HepG2 (cell line): ENCODE measurements at regions not wholly inside any gene's neighbourhood (a gene's known extent, or its start where the extent isn't known, plus 50 kb on each side); places are given as distances from the start of the nearest gene placed in this dataset.

ENCODE experiments used
- CREB3 ChIP-seq: sonication (generic); formaldehyde crosslinking; IDR thresholded peaks from 2 replicates; pipeline ENCODE4 v1.5.0; 2020; ENCODE audit warnings: missing genetic modification reagents
- EP300 ChIP-seq, 3 experiments: sonication (generic) in 1 of 3; formaldehyde crosslinking in 1 of 3; IDR thresholded peaks; 2 replicates each; pipeline versions ENCODE4 v1.5.1 to v1.6.1; 2011 to 2020; ENCODE audit warnings: low read depth in 2 of 3, low read length in 2 of 3, borderline replicate concordance in 1 of 3, improper control_type of control experiment in 1 of 3, mild to moderate bottlenecking in 1 of 3, missing genetic modification reagents in 1 of 3, moderate library complexity in 1 of 3
- HIVEP1 ChIP-seq: sonication (generic); formaldehyde crosslinking; IDR thresholded peaks from 2 replicates; pipeline ENCODE4 v1.4.0; 2020; ENCODE audit warnings: mild to moderate bottlenecking, missing genetic modification reagents
- KDM1A ChIP-seq: IDR thresholded peaks from 2 replicates; pipeline ENCODE4 v1.6.1; 2016; ENCODE audit warnings: missing compliant biosample characterization
- NR2F1 ChIP-seq, 2 experiments: fragments of 450-650 bp in 1 of 2; formaldehyde crosslinking in 1 of 2; IDR thresholded peaks; 2 replicates each; pipeline versions ENCODE4 v1.5.0 to v1.6.1; 2016 to 2020; ENCODE audit warnings: mild to moderate bottlenecking in 1 of 2, missing compliant biosample characterization in 1 of 2, missing genetic modification reagents in 1 of 2, moderate library complexity in 1 of 2
- POLR2A ChIP-seq, 2 experiments: IDR thresholded peaks; 2 replicates each; pipeline ENCODE4 v1.6.1; 2011; ENCODE audit warnings: low read depth in 2 of 2, low read length in 2 of 2, mild to moderate bottlenecking in 1 of 2, moderate library complexity in 1 of 2; ENCODE audit not compliant: insufficient read depth in 1 of 2
- PTBP1 ChIP-seq: fragments of 200-400 bp; formaldehyde crosslinking; IDR thresholded peaks from 2 replicates; pipeline ENCODE4 v1.6.1; 2018; ENCODE audit warnings: low read length, low read depth; ENCODE audit not compliant: poor library complexity, severe bottlenecking
- RBAK ChIP-seq: sonication (generic); formaldehyde crosslinking; IDR thresholded peaks from 2 replicates; pipeline ENCODE4 v1.5.1; 2020; ENCODE audit warnings: mild to moderate bottlenecking, missing genetic modification reagents
- REPIN1 ChIP-seq: sonication (generic); formaldehyde crosslinking; IDR thresholded peaks from 2 replicates; pipeline ENCODE4 v1.8.0; 2022; ENCODE audit warnings: missing genetic modification reagents, low read depth, mild to moderate bottlenecking, borderline replicate concordance
- RXRA ChIP-seq: sonication (generic); formaldehyde crosslinking; IDR thresholded peaks from 2 replicates; pipeline ENCODE4 v1.5.1; 2020; ENCODE audit warnings: missing genetic modification reagents
- SIN3B ChIP-seq: fragments of 150-350 bp; IDR thresholded peaks from 2 replicates; pipeline ENCODE4 v1.6.1; 2014; ENCODE audit warnings: low read length
- SKI ChIP-seq: fragments of 450-650 bp; IDR thresholded peaks from one replicate; pipeline ENCODE4 v1.6.1; 2018; ENCODE audit warnings: mild to moderate bottlenecking; ENCODE audit not compliant: partially characterized antibody
- SMARCE1 ChIP-seq: fragments of 450-650 bp; IDR thresholded peaks from 2 replicates; pipeline ENCODE4 v1.6.1; 2017; ENCODE audit warnings: borderline replicate concordance
- SP2 ChIP-seq: sonication (generic); formaldehyde crosslinking; IDR thresholded peaks from 2 replicates; pipeline ENCODE4 v1.5.1; 2020; ENCODE audit warnings: mild to moderate bottlenecking, missing genetic modification reagents
- STAG1 ChIP-seq: sonication (generic); formaldehyde crosslinking; IDR thresholded peaks from 2 replicates; pipeline ENCODE4 v1.4.0; 2020; ENCODE audit warnings: missing genetic modification reagents
- TBX2 ChIP-seq: sonication (generic); formaldehyde crosslinking; IDR thresholded peaks from 2 replicates; pipeline ENCODE4 v1.5.0; 2020; ENCODE audit warnings: missing genetic modification reagents, mild to moderate bottlenecking, borderline replicate concordance
- UBTF ChIP-seq: sonication (generic); formaldehyde crosslinking; IDR thresholded peaks from 2 replicates; pipeline ENCODE4 v1.4.0; 2020; ENCODE audit warnings: mild to moderate bottlenecking, missing genetic modification reagents
- WIZ ChIP-seq: sonication (generic); formaldehyde crosslinking; IDR thresholded peaks from 2 replicates; pipeline ENCODE4 v1.5.1; 2020; ENCODE audit warnings: mild to moderate bottlenecking, missing genetic modification reagents
- ZBTB7A ChIP-seq: sonication (generic); formaldehyde crosslinking; IDR thresholded peaks from 2 replicates; pipeline ENCODE4 v1.8.0; 2022; ENCODE audit warnings: mild to moderate bottlenecking, missing genetic modification reagents
- ZFP36L2 ChIP-seq: sonication (generic); formaldehyde crosslinking; IDR thresholded peaks from 2 replicates; pipeline ENCODE4 v1.4.0; 2020; ENCODE audit warnings: missing genetic modification reagents
- ZNF720 ChIP-seq: sonication (generic); formaldehyde crosslinking; IDR thresholded peaks from 2 replicates; pipeline ENCODE4 v1.4.0; 2020; ENCODE audit warnings: missing genetic modification reagents
- ZNF782 ChIP-seq: sonication (generic); formaldehyde crosslinking; IDR thresholded peaks from 2 replicates; pipeline ENCODE4 v1.4.0; 2020; ENCODE audit warnings: missing genetic modification reagents, mild to moderate bottlenecking, borderline replicate concordance
- ZNF839 ChIP-seq: sonication (generic); formaldehyde crosslinking; IDR thresholded peaks from 2 replicates; pipeline ENCODE4 v1.4.0; 2020; ENCODE audit warnings: missing genetic modification reagents, mild to moderate bottlenecking, borderline replicate concordance
- TF ChIP-seq, protein P1 (sequence below): sonication (generic); formaldehyde crosslinking; conservative IDR thresholded peaks from 2 replicates; pipeline ENCODE4 v1.4.0; 2020; ENCODE audit warnings: missing genetic modification reagents
- TF ChIP-seq, protein P2 (sequence below): sonication (generic); formaldehyde crosslinking; IDR thresholded peaks from 2 replicates; pipeline ENCODE4 v1.4.0; 2020; ENCODE audit warnings: low read depth, mild to moderate bottlenecking, missing genetic modification reagents

DNA sequence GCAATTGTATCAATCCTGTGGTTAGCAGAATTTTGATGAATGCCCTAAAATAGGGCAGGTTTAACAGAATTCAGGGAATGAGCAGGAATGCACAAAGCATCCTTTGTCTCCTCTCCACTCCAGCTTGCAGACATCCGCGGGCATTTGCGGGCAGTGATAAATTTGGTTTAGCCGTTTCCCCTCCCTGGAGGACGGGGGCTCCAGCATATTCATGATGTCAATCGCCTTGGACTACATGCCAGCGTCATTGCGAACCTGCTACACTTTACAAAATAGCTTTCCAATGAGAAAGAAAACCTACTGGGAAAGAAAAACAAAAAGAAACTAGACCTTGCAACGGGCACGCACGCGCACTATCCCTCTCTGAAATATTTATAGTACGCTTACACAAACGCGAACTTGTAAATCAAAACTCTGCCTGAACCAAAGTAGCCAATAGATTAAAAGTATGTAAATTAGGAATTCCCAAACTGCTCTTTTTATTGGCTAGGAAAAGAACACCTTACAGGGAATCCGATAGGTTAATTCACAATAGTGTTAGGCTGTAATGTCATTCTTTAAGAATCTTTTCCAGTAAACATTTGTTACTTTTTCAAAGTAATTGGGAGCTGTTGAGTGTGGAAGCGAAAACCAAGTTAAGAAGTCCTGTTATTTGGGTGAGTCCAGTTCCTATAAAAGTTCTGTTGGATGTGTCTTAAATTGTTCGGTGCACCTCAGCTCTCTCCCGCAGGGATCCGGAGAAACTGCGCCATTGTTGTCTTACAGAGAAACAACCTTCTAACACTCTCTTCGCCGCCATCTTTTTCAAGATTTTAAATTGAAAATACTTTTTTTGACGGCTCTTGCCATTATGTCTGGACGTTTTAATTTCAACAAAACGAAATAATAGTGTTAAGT lies 136.7 kb downstream of the HFE start (continued):
- TF ChIP-seq KDM1A (CRISPR knock-in tag) (no peak), HIVEP1 (CRISPR knock-in tag) (no peak), POLR2A (IDR thresholded peaks at IDR 0.05; ENCODE audit: insufficient read depth in 1 of 2, low read depth in 2 of 2, low read length in 2 of 2) (peak; percentile 50 to 56; a peak in 2 of 4 replicates), TBX2 (CRISPR knock-in tag) (no peak), EP300 (IDR thresholded peaks at IDR 0.05; ENCODE audit: low read depth in 2 of 2, low read length in 2 of 2) (no peak), EP300 (CRISPR knock-in tag; IDR thresholded peaks at IDR 0.05; ENCODE audit: borderline replicate concordance) (no peak), WIZ (CRISPR knock-in tag) (no peak), RXRA (no peak), UBTF (CRISPR knock-in tag) (0 out of 2 replicates have a peak, but pooled peaks have one; percentile 14), SKI (no peak), ZNF720 (no peak), STAG1 (no peak), SMARCE1 (no peak), CREB3 (CRISPR knock-in tag) (no peak), RBAK (CRISPR knock-in tag) (no peak), REPIN1 (CRISPR knock-in tag) (no peak), ZBTB7A (CRISPR knock-in tag) (no peak), SIN3B (no peak), NR2F1 (CRISPR knock-in tag; IDR thresholded peaks at IDR 0.05) (no peak), SP2 (no peak), ZFP36L2 (CRISPR knock-in tag) (no peak), ZNF782 (CRISPR knock-in tag) (no peak), PTBP1 (no peak), ZNF839 (CRISPR knock-in tag) (no peak)
- TF ChIP-seq, protein P1, sequence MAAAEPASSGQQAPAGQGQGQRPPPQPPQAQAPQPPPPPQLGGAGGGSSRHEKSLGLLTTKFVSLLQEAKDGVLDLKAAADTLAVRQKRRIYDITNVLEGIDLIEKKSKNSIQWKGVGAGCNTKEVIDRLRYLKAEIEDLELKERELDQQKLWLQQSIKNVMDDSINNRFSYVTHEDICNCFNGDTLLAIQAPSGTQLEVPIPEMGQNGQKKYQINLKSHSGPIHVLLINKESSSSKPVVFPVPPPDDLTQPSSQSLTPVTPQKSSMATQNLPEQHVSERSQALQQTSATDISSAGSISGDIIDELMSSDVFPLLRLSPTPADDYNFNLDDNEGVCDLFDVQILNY (CRISPR knock-in tag), result no peak
- TF ChIP-seq, protein P2, sequence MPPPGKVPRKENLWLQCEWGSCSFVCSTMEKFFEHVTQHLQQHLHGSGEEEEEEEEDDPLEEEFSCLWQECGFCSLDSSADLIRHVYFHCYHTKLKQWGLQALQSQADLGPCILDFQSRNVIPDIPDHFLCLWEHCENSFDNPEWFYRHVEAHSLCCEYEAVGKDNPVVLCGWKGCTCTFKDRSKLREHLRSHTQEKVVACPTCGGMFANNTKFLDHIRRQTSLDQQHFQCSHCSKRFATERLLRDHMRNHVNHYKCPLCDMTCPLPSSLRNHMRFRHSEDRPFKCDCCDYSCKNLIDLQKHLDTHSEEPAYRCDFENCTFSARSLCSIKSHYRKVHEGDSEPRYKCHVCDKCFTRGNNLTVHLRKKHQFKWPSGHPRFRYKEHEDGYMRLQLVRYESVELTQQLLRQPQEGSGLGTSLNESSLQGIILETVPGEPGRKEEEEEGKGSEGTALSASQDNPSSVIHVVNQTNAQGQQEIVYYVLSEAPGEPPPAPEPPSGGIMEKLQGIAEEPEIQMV, result no peak
